Neural progenitor cell (in vitro differentiated cells): ENCODE measurements at regions not wholly inside any gene's neighbourhood (a gene's known extent, or its start where the extent isn't known, plus 50 kb on each side); places are given as distances from the start of the nearest gene placed in this dataset.

Source experiments
- DNase-seq: peaks from one replicate; pipeline ENCODE4 v3.0.0-alpha.2; 2016; ENCODE audit warnings: low spot score
- H2AFZ ChIP-seq: fragments of 200-600 bp; sonication (generic); replicated peaks from 2 replicates; pipeline ENCODE4 v1.6.1; 2016; ENCODE audit warnings: antibody characterized with exemption
- H3F3A ChIP-seq: fragments of 200-600 bp; sonication (generic); 2 replicates; pipeline ENCODE4 v1.6.1; 2016; ENCODE audit warnings: antibody characterized with exemption, low read depth
- H3K27ac ChIP-seq: fragments of 200-600 bp; sonication (generic); 2 replicates; pipeline ENCODE4 v1.5.1; 2016; ENCODE audit warnings: mild to moderate bottlenecking
- H3K27me3 ChIP-seq: fragments of 200-600 bp; sonication (generic); 2 replicates; pipeline ENCODE4 v1.6.1; 2016; ENCODE audit warnings: mild to moderate bottlenecking, moderate library complexity
- H3K36me3 ChIP-seq: fragments of 200-600 bp; sonication (generic); 2 replicates; pipeline ENCODE4 v1.5.1; 2016
- H3K4me1 ChIP-seq: fragments of 200-600 bp; sonication (generic); 2 replicates; pipeline ENCODE4 v1.6.1; 2016; ENCODE audit warnings: mixed run types
- H3K4me2 ChIP-seq: fragments of 200-600 bp; sonication (generic); 2 replicates; pipeline ENCODE4 v1.6.1; 2016
- H3K4me3 ChIP-seq: fragments of 200-600 bp; sonication (generic); 2 replicates; pipeline ENCODE4 v1.5.1; 2016
- H3K79me2 ChIP-seq: fragments of 200-600 bp; sonication (generic); 2 replicates; pipeline ENCODE4 v1.6.1; 2016; ENCODE audit warnings: low read depth
- H3K9ac ChIP-seq: fragments of 200-600 bp; sonication (generic); 2 replicates; pipeline ENCODE4 v1.6.1; 2016
- H3K9me3 ChIP-seq: fragments of 200-600 bp; sonication (generic); 2 replicates; pipeline ENCODE4 v1.5.1; 2016; ENCODE audit warnings: low read depth
- H4K20me1 ChIP-seq: fragments of 200-600 bp; sonication (generic); 2 replicates; pipeline ENCODE4 v1.6.1; 2016; ENCODE audit warnings: low read depth
- H3K27ac Mint-ChIP-seq: 3 replicates; pipeline ENCODE4 v1.8.0; 2021; ENCODE audit warnings: mixed read lengths
- H3K27me3 Mint-ChIP-seq: 2 replicates; pipeline ENCODE4 v1.8.0; 2022; ENCODE audit warnings: low read depth, mild to moderate bottlenecking, inconsistent platforms, moderate library complexity, mixed read lengths; ENCODE audit not compliant: insufficient read depth
- H3K36me3 Mint-ChIP-seq: 3 replicates; pipeline ENCODE4 v1.8.0; 2021; ENCODE audit warnings: mixed read lengths
- H3K4me1 Mint-ChIP-seq: 3 replicates; pipeline ENCODE4 v1.8.0; 2021; ENCODE audit warnings: mixed read lengths
- H3K4me3 Mint-ChIP-seq: 3 replicates; pipeline ENCODE4 v1.8.0; 2021; ENCODE audit warnings: mild to moderate bottlenecking, moderate library complexity, mixed read lengths
- H3K9me3 Mint-ChIP-seq: 3 replicates; pipeline ENCODE4 v1.8.0; 2020; ENCODE audit warnings: mixed read lengths
- CTCF ChIP-seq: fragments of 200-600 bp; sonication (generic); IDR thresholded peaks from 2 replicates; pipeline ENCODE4 v1.5.1; 2017; ENCODE audit warnings: antibody characterized with exemption, mild to moderate bottlenecking
- EZH2 ChIP-seq: fragments of 200-600 bp; sonication (generic); IDR thresholded peaks from 2 replicates; pipeline ENCODE4 v1.6.1; 2017; ENCODE audit warnings: antibody characterized with exemption, mild to moderate bottlenecking, moderate library complexity
- EZH2phosphoT487 ChIP-seq: fragments of 200-600 bp; sonication (generic); IDR thresholded peaks from 2 replicates; pipeline ENCODE4 v1.6.1; 2017; ENCODE audit warnings: antibody characterized with exemption

- Mint-ChIP-seq H3K27me3 (peaks cover 2% of the 10 kb centered on the region), H3K9me3 (no peaks in the 10 kb centered on the region), H3K36me3 (no peaks in the 10 kb centered on the region), H3K4me3 (no peak overlapping the region), H3K27ac (no peak overlapping the region), H3K4me1 (no peaks in the 10 kb centered on the region)
- no peak for DNase-seq
- Histone ChIP-seq H3F3A (no peaks in the 10 kb centered on the region), H3K9ac (no peak overlapping the region), H2AFZ (no peak overlapping the region), H3K27ac (no peak overlapping the region), H3K4me1 (no peaks in the 10 kb centered on the region), H3K4me3 (no peak overlapping the region), H3K9me3 (no peaks in the 10 kb centered on the region), H3K79me2 (no peaks in the 10 kb centered on the region), H3K27me3 (no peaks in the 10 kb centered on the region), H4K20me1 (no peaks in the 10 kb centered on the region), H3K4me2 (no peak overlapping the region), H3K36me3 (no peaks in the 10 kb centered on the region)
- TF ChIP-seq EZH2phosphoT487 (no peak), EZH2 (no peak), CTCF (no peak)
These were observed 94.5 kb upstream of the TBC1D5 start for GRCh38 chr3:17836919-17837318.

- no peaks in the 10 kb centered on the region for H3K27me3 ChIP-seq
- H3K4me3 ChIP-seq = no peak overlapping the region
- no peaks in the 10 kb centered on the region for H3K9me3 ChIP-seq
- Mint-ChIP-seq H3K4me3 (no peak overlapping the region), H3K36me3 (no peaks in the 10 kb centered on the region), H3K9me3 (no peaks in the 10 kb centered on the region), H3K4me1 (no peaks in the 10 kb centered on the region), H3K27ac (no peak overlapping the region), H3K27me3 (peaks cover 2% of the 10 kb centered on the region)
- no peak overlapping the region for H3K27ac ChIP-seq
- no peak overlapping the region for H2AFZ ChIP-seq
- no peaks in the 10 kb centered on the region for H3K36me3 ChIP-seq
- no peaks in the 10 kb centered on the region for H4K20me1 ChIP-seq
- TF ChIP-seq EZH2phosphoT487 (no peak), EZH2 (no peak), CTCF (no peak)
- no peaks in the 10 kb centered on the region for H3K4me1 ChIP-seq
- no peaks in the 10 kb centered on the region for H3K79me2 ChIP-seq
- no peaks in the 10 kb centered on the region for H3F3A ChIP-seq
- no peak for DNase-seq
- H3K4me2 ChIP-seq = no peak overlapping the region
- no peak overlapping the region for H3K9ac ChIP-seq
These were observed 93.7 kb upstream of the TBC1D5 start for GRCh38 chr3:17836092-17836491.

GRCh38 chr3:17833786-17834559, 91.5 kb upstream of the TBC1D5 start:
- no peak overlapping the region for H3K4me3 ChIP-seq
- no peak overlapping the region for H3K9ac ChIP-seq
- no peaks in the 10 kb centered on the region for H3F3A ChIP-seq
- no peaks in the 10 kb centered on the region for H4K20me1 ChIP-seq
- Mint-ChIP-seq H3K9me3 (no peaks in the 10 kb centered on the region), H3K27me3 (peaks cover 2% of the 10 kb centered on the region), H3K4me3 (no peak overlapping the region), H3K36me3 (no peaks in the 10 kb centered on the region), H3K4me1 (no peaks in the 10 kb centered on the region), H3K27ac (no peak overlapping the region)
- no peak for DNase-seq
- TF ChIP-seq EZH2phosphoT487 = no peak
- H3K4me1 ChIP-seq = no peaks in the 10 kb centered on the region
- no peaks in the 10 kb centered on the region for H3K36me3 ChIP-seq
- H3K27ac ChIP-seq = no peak overlapping the region
- no peaks in the 10 kb centered on the region for H3K27me3 ChIP-seq
- H3K4me2 ChIP-seq = no peak overlapping the region
- no peaks in the 10 kb centered on the region for H3K79me2 ChIP-seq
- no peak overlapping the region for H2AFZ ChIP-seq
- H3K9me3 ChIP-seq = no peaks in the 10 kb centered on the region

- Mint-ChIP-seq H3K9me3 (no peaks in the 10 kb centered on the region), H3K27me3 (peaks cover 2% of the 10 kb centered on the region), H3K4me3 (no peak overlapping the region), H3K27ac (no peak overlapping the region), H3K4me1 (no peaks in the 10 kb centered on the region), H3K36me3 (no peaks in the 10 kb centered on the region)
- no peaks in the 10 kb centered on the region for H3K9me3 ChIP-seq
- no peak overlapping the region for H3K4me3 ChIP-seq
- no peak overlapping the region for H3K4me2 ChIP-seq
- H4K20me1 ChIP-seq = no peaks in the 10 kb centered on the region
- no peaks in the 10 kb centered on the region for H3K27me3 ChIP-seq
- H3K4me1 ChIP-seq = no peaks in the 10 kb centered on the region
- no peak for TF ChIP-seq EZH2
- no peak for TF ChIP-seq EZH2phosphoT487
- H3K27ac ChIP-seq = no peak overlapping the region
- no peak overlapping the region for H2AFZ ChIP-seq
- H3F3A ChIP-seq = no peaks in the 10 kb centered on the region
- no peaks in the 10 kb centered on the region for H3K79me2 ChIP-seq
- H3K9ac ChIP-seq = no peak overlapping the region
- no peak for DNase-seq
- H3K36me3 ChIP-seq = no peaks in the 10 kb centered on the region
These were observed 89.6 kb upstream of the TBC1D5 start for GRCh38 chr3:17832016-17832415.
